ENCODE measurements at regions not wholly inside any gene's neighbourhood (a gene's known extent, or its start where the extent isn't known, plus 50 kb on each side); places are given as distances from the start of the nearest gene placed in this dataset.

GRCh38 chr2:71831193-71831577 is 316.5 kb downstream of the CYP26B1 start:
- DNase-seq: no peak

GRCh38 chr2:71830497-71831192 is 317.0 kb downstream of the CYP26B1 start:
- DNase-seq: no peak

- no peak for DNase-seq
Measured at GRCh38 chr2:71829008-71829407, 318.7 kb downstream of the CYP26B1 start.

- no peak for DNase-seq
Measured at GRCh38 chr2:71827973-71828372, 319.7 kb downstream of the CYP26B1 start.

GRCh38 chr2:71827524-71827901 is 320.1 kb downstream of the CYP26B1 start:
- DNase-seq: no peak

- no peak for DNase-seq
Measured at GRCh38 chr2:71826826-71827523, 320.7 kb downstream of the CYP26B1 start.

GRCh38 chr2:71826299-71826698 is 321.4 kb downstream of the CYP26B1 start:
- DNase-seq: no peak

GRCh38 chr2:71824436-71824835 is 323.2 kb downstream of the CYP26B1 start:
- no peak for DNase-seq

- no peak for DNase-seq
Measured at GRCh38 chr2:71823526-71823925, 324.1 kb downstream of the CYP26B1 start.

- no peak for DNase-seq
Measured at GRCh38 chr2:71822463-71822862, 325.2 kb downstream of the CYP26B1 start.

GRCh38 chr2:71821856-71822255 is 325.8 kb downstream of the CYP26B1 start:
- no peak for DNase-seq

GRCh38 chr2:71816815-71817214 is 330.8 kb downstream of the CYP26B1 start:
- no peak for DNase-seq

- no peak for DNase-seq
Measured at GRCh38 chr2:71815701-71816474, 331.8 kb downstream of the CYP26B1 start.

- DNase-seq: no peak
Measured at GRCh38 chr2:71814885-71815284, 332.8 kb downstream of the CYP26B1 start.

- no peak for DNase-seq
Measured at GRCh38 chr2:71813807-71814470, 333.7 kb downstream of the CYP26B1 start.

- no peak for DNase-seq
Measured at GRCh38 chr2:71813315-71813714, 334.3 kb downstream of the CYP26B1 start.

- DNase-seq: no peak
Measured at GRCh38 chr2:71812736-71813135, 334.9 kb downstream of the CYP26B1 start.

- DNase-seq: no peak
Measured at GRCh38 chr2:71811726-71812125, 335.9 kb downstream of the CYP26B1 start.

GRCh38 chr2:71811157-71811556 is 336.5 kb downstream of the CYP26B1 start:
- DNase-seq: no peak

- no peak for DNase-seq
Measured at GRCh38 chr2:71807581-71808451, 339.8 kb downstream of the CYP26B1 start.

GRCh38 chr2:71806432-71806831 is 341.2 kb downstream of the CYP26B1 start:
- DNase-seq: no peak

- DNase-seq: no peak
Measured at GRCh38 chr2:71804281-71804751, 343.3 kb downstream of the CYP26B1 start.
